Spinal cord (tissue), 9 donors: ENCODE measurements at regions not wholly inside any gene's neighbourhood (a gene's known extent, or its start where the extent isn't known, plus 50 kb on each side); places are given as distances from the start of the nearest gene placed in this dataset.

ENCODE experiments used
- DNase-seq, 6 donors: peaks; one replicate each; pipeline versions ENCODE4 v3.0.0 to v3.0.0-alpha.2; 2013 to 2015; ENCODE audit warnings: low spot score in 6 of 6, low read depth in 4 of 6
- H3K27ac ChIP-seq: one replicate; pipeline ENCODE4 v1.5.1; 2013; ENCODE audit warnings: low read depth, low read length, control low read depth
- H3K27me3 ChIP-seq: one replicate; pipeline ENCODE4 v1.6.1; 2013; ENCODE audit warnings: low read length; ENCODE audit not compliant: control insufficient read depth, insufficient read depth
- H3K36me3 ChIP-seq: one replicate; pipeline ENCODE4 v1.6.1; 2013; ENCODE audit warnings: low read length; ENCODE audit not compliant: control insufficient read depth, insufficient read depth
- H3K4me1 ChIP-seq: one replicate; pipeline ENCODE4 v1.6.1; 2013; ENCODE audit warnings: low read length; ENCODE audit not compliant: control insufficient read depth, insufficient read depth
- H3K4me3 ChIP-seq: one replicate; pipeline ENCODE4 v1.5.1; 2013; ENCODE audit warnings: low read depth, low read length, control low read depth
- H3K9me3 ChIP-seq: one replicate; pipeline ENCODE4 v1.6.1; 2013; ENCODE audit warnings: low read length; ENCODE audit not compliant: control insufficient read depth, insufficient read depth
- WGBS: methylation state at CpG from one replicate; pipeline ENCODE4 v1.1.5; 2013; ENCODE audit warnings: missing lambda C conversion rate; ENCODE audit not compliant: insufficient coverage; 5-methylcytosine and 5-hydroxymethylcytosine counted together
- donor health status: healthy.

- H3K9me3 ChIP-seq: no peaks in the 10 kb centered on the region
- WGBS: 90% methylated on average over 1 of the region's 1 CpG
- DNase-seq: no peak
- no peak overlapping the region for H3K4me3 ChIP-seq
- H3K27ac ChIP-seq: no peak overlapping the region
- no peaks in the 10 kb centered on the region for H3K27me3 ChIP-seq
- H3K36me3 ChIP-seq: no peaks in the 10 kb centered on the region
- H3K4me1 ChIP-seq: no peaks in the 10 kb centered on the region
Measured at GRCh38 chr4:164412246-164412645, 341.7 kb upstream of the SMIM31 start.

GRCh38 chr4:164413743-164414142 lies 340.2 kb upstream of the SMIM31 start:
- WGBS: no CpG with 5 or more reads among the region's 2 CpGs
- H3K27ac ChIP-seq: no peak overlapping the region
- no peak for DNase-seq

GRCh38 chr4:164423819-164424218 lies 330.1 kb upstream of the SMIM31 start:
- no peak for DNase-seq
- no CpG with 5 or more reads among the region's 1 CpG for WGBS
- no peak overlapping the region for H3K27ac ChIP-seq
- no peak overlapping the region for H3K4me3 ChIP-seq
- no peaks in the 10 kb centered on the region for H3K36me3 ChIP-seq
- no peaks in the 10 kb centered on the region for H3K4me1 ChIP-seq
- peaks cover 1% of the 10 kb centered on the region for H3K9me3 ChIP-seq
- no peaks in the 10 kb centered on the region for H3K27me3 ChIP-seq

More at GRCh38 chr4:164413743-164414142, 340.2 kb upstream of the SMIM31 start:
- H3K4me1 ChIP-seq: no peaks in the 10 kb centered on the region
- H3K36me3 ChIP-seq: no peaks in the 10 kb centered on the region
- no peak overlapping the region for H3K4me3 ChIP-seq
- H3K9me3 ChIP-seq: peaks cover 4% of the 10 kb centered on the region
- H3K27me3 ChIP-seq: no peaks in the 10 kb centered on the region

GRCh38 chr4:164424846-164425245 lies 329.1 kb upstream of the SMIM31 start:
- H3K36me3 ChIP-seq: no peaks in the 10 kb centered on the region
- no peaks in the 10 kb centered on the region for H3K9me3 ChIP-seq
- WGBS: no CpG with 5 or more reads among the region's 4 CpGs
- no peak overlapping the region for H3K4me3 ChIP-seq
- DNase-seq: no peak
- H3K4me1 ChIP-seq: no peaks in the 10 kb centered on the region
- no peak overlapping the region for H3K27ac ChIP-seq
- no peaks in the 10 kb centered on the region for H3K27me3 ChIP-seq

GRCh38 chr4:164428561-164428960 lies 325.4 kb upstream of the SMIM31 start:
- no peak for DNase-seq
- Histone ChIP-seq H3K27me3 (no peaks in the 10 kb centered on the region), H3K36me3 (no peaks in the 10 kb centered on the region), H3K4me3 (no peak overlapping the region), H3K27ac (no peak overlapping the region), H3K9me3 (no peaks in the 10 kb centered on the region), H3K4me1 (no peaks in the 10 kb centered on the region)
- no CpG with 5 or more reads among the region's 2 CpGs for WGBS

GRCh38 chr4:164438321-164438720 lies 315.6 kb upstream of the SMIM31 start:
- no CpG with 5 or more reads among the region's 3 CpGs for WGBS
- Histone ChIP-seq H3K4me3 (no peak overlapping the region), H3K4me1 (no peaks in the 10 kb centered on the region), H3K27me3 (no peaks in the 10 kb centered on the region), H3K27ac (no peak overlapping the region), H3K36me3 (no peaks in the 10 kb centered on the region), H3K9me3 (no peaks in the 10 kb centered on the region)
- no peak for DNase-seq

- no CpG with 5 or more reads among the region's 4 CpGs for WGBS
Measured at GRCh38 chr4:164439037-164439436, 314.9 kb upstream of the SMIM31 start.

GRCh38 chr4:164440199-164440598 lies 313.7 kb upstream of the SMIM31 start:
- DNase-seq: no peak
- no CpG with 5 or more reads among the region's 1 CpG for WGBS
- Histone ChIP-seq H3K4me3 (no peak overlapping the region), H3K27ac (no peak overlapping the region), H3K4me1 (no peaks in the 10 kb centered on the region), H3K9me3 (no peaks in the 10 kb centered on the region), H3K36me3 (no peaks in the 10 kb centered on the region), H3K27me3 (no peaks in the 10 kb centered on the region)

More at GRCh38 chr4:164439037-164439436, 314.9 kb upstream of the SMIM31 start:
- no peak for DNase-seq
- Histone ChIP-seq H3K9me3 (no peaks in the 10 kb centered on the region), H3K27me3 (no peaks in the 10 kb centered on the region), H3K4me1 (no peaks in the 10 kb centered on the region), H3K36me3 (no peaks in the 10 kb centered on the region), H3K4me3 (no peak overlapping the region), H3K27ac (no peak overlapping the region)

GRCh38 chr4:164441109-164441508 lies 312.8 kb upstream of the SMIM31 start:
- H3K9me3 ChIP-seq: no peaks in the 10 kb centered on the region
- peak in 2 of 6 donors; percentile 8 to 71 for DNase-seq
- no peak overlapping the region for H3K27ac ChIP-seq
- 29% methylated on average over 1 of the region's 1 CpG for WGBS
- H3K4me1 ChIP-seq: no peaks in the 10 kb centered on the region
- H3K36me3 ChIP-seq: no peaks in the 10 kb centered on the region
- no peak overlapping the region for H3K4me3 ChIP-seq
- H3K27me3 ChIP-seq: no peaks in the 10 kb centered on the region

- no CpG with 5 or more reads among the region's 3 CpGs for WGBS
- Histone ChIP-seq H3K4me1 (no peaks in the 10 kb centered on the region), H3K27me3 (no peaks in the 10 kb centered on the region), H3K9me3 (no peaks in the 10 kb centered on the region), H3K27ac (no peak overlapping the region), H3K4me3 (no peak overlapping the region), H3K36me3 (no peaks in the 10 kb centered on the region)
- no peak for DNase-seq
Measured at GRCh38 chr4:164442180-164442579, 311.8 kb upstream of the SMIM31 start.
